Hepatocyte (in vitro differentiated cells): ENCODE measurements at regions not wholly inside any gene's neighbourhood (a gene's known extent, or its start where the extent isn't known, plus 50 kb on each side); places are given as distances from the start of the nearest gene placed in this dataset.

Experiments
- DNase-seq: peaks from one replicate; pipeline ENCODE4 v3.0.0-alpha.2; 2016; ENCODE audit warnings: low spot score
- H2AFZ ChIP-seq: fragments of 200-600 bp; sonication (generic); 2 replicates; pipeline ENCODE4 v1.6.0; 2016; ENCODE audit warnings: antibody characterized with exemption, mild to moderate bottlenecking
- H3K27ac ChIP-seq: fragments of 200-600 bp; sonication (generic); 2 replicates; pipeline ENCODE4 v1.5.1; 2016; ENCODE audit warnings: mild to moderate bottlenecking
- H3K27me3 ChIP-seq: fragments of 200-600 bp; sonication (generic); 2 replicates; pipeline ENCODE4 v1.6.1; 2016
- H3K36me3 ChIP-seq: fragments of 200-600 bp; sonication (generic); replicated peaks from 2 replicates; pipeline ENCODE4 v1.5.1; 2016; ENCODE audit warnings: low read depth; ENCODE audit not compliant: insufficient read depth
- H3K4me1 ChIP-seq: fragments of 200-600 bp; sonication (generic); 2 replicates; pipeline ENCODE4 v1.5.1; 2016; ENCODE audit warnings: mild to moderate bottlenecking, moderate library complexity; ENCODE audit not compliant: insufficient read depth
- H3K4me2 ChIP-seq: fragments of 200-600 bp; sonication (generic); 2 replicates; pipeline ENCODE4 v1.6.0; 2016
- H3K4me3 ChIP-seq: fragments of 200-600 bp; sonication (generic); 2 replicates; pipeline ENCODE4 v1.5.1; 2016; ENCODE audit warnings: mild to moderate bottlenecking
- H3K79me2 ChIP-seq: fragments of 200-600 bp; sonication (generic); 2 replicates; pipeline ENCODE4 v1.6.0; 2017; ENCODE audit warnings: mild to moderate bottlenecking
- H3K9me2 ChIP-seq: fragments of 200-600 bp; sonication (generic); replicated peaks from 2 replicates; pipeline ENCODE4 v1.6.0; 2017; ENCODE audit warnings: mild to moderate bottlenecking; ENCODE audit not compliant: insufficient read depth
- H3K9me3 ChIP-seq: fragments of 200-600 bp; sonication (generic); 2 replicates; pipeline ENCODE4 v1.5.1; 2016; ENCODE audit warnings: low read depth, mild to moderate bottlenecking
- H4K20me1 ChIP-seq: fragments of 200-600 bp; sonication (generic); 2 replicates; pipeline ENCODE4 v1.6.0; 2016; ENCODE audit warnings: mild to moderate bottlenecking; ENCODE audit not compliant: insufficient read depth, poor library complexity, severe bottlenecking
- EZH2 ChIP-seq: fragments of 200-600 bp; sonication (generic); IDR thresholded peaks from 2 replicates; pipeline ENCODE4 v1.6.1; 2016; ENCODE audit warnings: antibody characterized with exemption, mild to moderate bottlenecking, borderline replicate concordance
- EZH2phosphoT487 ChIP-seq: fragments of 200-600 bp; sonication (generic); IDR thresholded peaks from one replicate; pipeline ENCODE4 v1.6.1; 2018; ENCODE audit warnings: antibody characterized with exemption, mild to moderate bottlenecking, low read depth, moderate library complexity; ENCODE audit not compliant: unreplicated experiment, severe bottlenecking
- WGBS: methylation state at CpG from one replicate; pipeline ENCODE4 v1.1.6; 2016; ENCODE audit warnings: low lambda C conversion rate; ENCODE audit errors: missing lambda C conversion rate; 5-methylcytosine and 5-hydroxymethylcytosine counted together
- TF ChIP-seq, protein P1 (sequence below): fragments of 200-600 bp; sonication (generic); IDR thresholded peaks from 2 replicates; pipeline ENCODE4 v1.5.1; 2016; ENCODE audit warnings: antibody characterized with exemption, mild to moderate bottlenecking; ENCODE audit not compliant: poor library complexity

- WGBS = 92% methylated on average over 1 of the region's 1 CpG
- Histone ChIP-seq H2AFZ (no peak overlapping the region), H3K27ac (no peak overlapping the region), H3K36me3 (no peaks in the 10 kb centered on the region), H3K4me2 (no peak overlapping the region), H3K9me2 (no peaks in the 10 kb centered on the region), H3K27me3 (no peaks in the 10 kb centered on the region), H3K9me3 (no peaks in the 10 kb centered on the region), H3K79me2 (no peaks in the 10 kb centered on the region), H3K4me1 (no peaks in the 10 kb centered on the region), H3K4me3 (no peak overlapping the region), H4K20me1 (no peaks in the 10 kb centered on the region)
- TF ChIP-seq EZH2phosphoT487 = no peak
- TF ChIP-seq EZH2 = no peak
- TF ChIP-seq, protein P1, sequence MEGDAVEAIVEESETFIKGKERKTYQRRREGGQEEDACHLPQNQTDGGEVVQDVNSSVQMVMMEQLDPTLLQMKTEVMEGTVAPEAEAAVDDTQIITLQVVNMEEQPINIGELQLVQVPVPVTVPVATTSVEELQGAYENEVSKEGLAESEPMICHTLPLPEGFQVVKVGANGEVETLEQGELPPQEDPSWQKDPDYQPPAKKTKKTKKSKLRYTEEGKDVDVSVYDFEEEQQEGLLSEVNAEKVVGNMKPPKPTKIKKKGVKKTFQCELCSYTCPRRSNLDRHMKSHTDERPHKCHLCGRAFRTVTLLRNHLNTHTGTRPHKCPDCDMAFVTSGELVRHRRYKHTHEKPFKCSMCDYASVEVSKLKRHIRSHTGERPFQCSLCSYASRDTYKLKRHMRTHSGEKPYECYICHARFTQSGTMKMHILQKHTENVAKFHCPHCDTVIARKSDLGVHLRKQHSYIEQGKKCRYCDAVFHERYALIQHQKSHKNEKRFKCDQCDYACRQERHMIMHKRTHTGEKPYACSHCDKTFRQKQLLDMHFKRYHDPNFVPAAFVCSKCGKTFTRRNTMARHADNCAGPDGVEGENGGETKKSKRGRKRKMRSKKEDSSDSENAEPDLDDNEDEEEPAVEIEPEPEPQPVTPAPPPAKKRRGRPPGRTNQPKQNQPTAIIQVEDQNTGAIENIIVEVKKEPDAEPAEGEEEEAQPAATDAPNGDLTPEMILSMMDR = no peak
- no peak for DNase-seq
Observed at GRCh38 chr5:96074460-96074859, 112.8 kb upstream of the ELL2 start.

DNA sequence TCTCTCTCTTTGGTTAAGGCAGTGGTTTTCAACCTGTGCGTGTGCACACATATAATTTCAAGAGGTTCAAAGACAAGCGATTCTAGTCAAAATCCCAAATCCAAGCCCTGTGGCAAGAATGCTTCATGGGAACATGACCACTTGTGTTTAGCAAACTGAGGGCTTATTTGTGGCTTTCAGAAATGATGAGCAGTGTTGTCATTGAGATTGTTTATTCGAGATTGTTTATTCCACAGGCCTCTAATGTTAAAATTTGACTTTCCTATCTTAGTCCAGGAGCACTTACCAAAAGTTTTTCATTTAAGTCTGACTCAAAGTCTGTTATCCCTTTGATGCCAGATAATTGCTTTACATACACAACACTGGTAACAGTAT is 111.1 kb upstream of the ELL2 start:
- no peaks in the 10 kb centered on the region for H3K9me2 ChIP-seq
- no peaks in the 10 kb centered on the region for H3K36me3 ChIP-seq
- no peaks in the 10 kb centered on the region for H3K79me2 ChIP-seq
- no peaks in the 10 kb centered on the region for H4K20me1 ChIP-seq
- H3K27ac ChIP-seq = no peak overlapping the region
- TF ChIP-seq, protein P1 = no peak
- no peak for TF ChIP-seq EZH2
- TF ChIP-seq EZH2phosphoT487 = no peak
- no peaks in the 10 kb centered on the region for H3K27me3 ChIP-seq
- no peak for DNase-seq
- peaks cover 1% of the 10 kb centered on the region for H3K4me1 ChIP-seq
- H3K9me3 ChIP-seq = no peaks in the 10 kb centered on the region
- no peak overlapping the region for H3K4me3 ChIP-seq
- H2AFZ ChIP-seq = no peak overlapping the region
- no peak overlapping the region for H3K4me2 ChIP-seq
- 90% methylated on average over 3 of the region's 3 CpGs for WGBS

- no peaks in the 10 kb centered on the region for H3K27me3 ChIP-seq
- H4K20me1 ChIP-seq = no peaks in the 10 kb centered on the region
- H3K4me2 ChIP-seq = no peak overlapping the region
- no peak overlapping the region for H2AFZ ChIP-seq
- no peaks in the 10 kb centered on the region for H3K79me2 ChIP-seq
- DNase-seq = no peak
- TF ChIP-seq EZH2 (no peak), EZH2phosphoT487 (no peak)
- TF ChIP-seq, protein P1 = no peak
- H3K36me3 ChIP-seq = no peaks in the 10 kb centered on the region
- no peak overlapping the region for H3K27ac ChIP-seq
- H3K4me3 ChIP-seq = no peak overlapping the region
- H3K4me1 ChIP-seq = peaks cover 6% of the 10 kb centered on the region
- H3K9me2 ChIP-seq = no peaks in the 10 kb centered on the region
- WGBS = 75% methylated on average over 4 of the region's 4 CpGs
- H3K9me3 ChIP-seq = no peaks in the 10 kb centered on the region
Observed at GRCh38 chr5:96072138-96072790, 110.6 kb upstream of the ELL2 start.

DNA sequence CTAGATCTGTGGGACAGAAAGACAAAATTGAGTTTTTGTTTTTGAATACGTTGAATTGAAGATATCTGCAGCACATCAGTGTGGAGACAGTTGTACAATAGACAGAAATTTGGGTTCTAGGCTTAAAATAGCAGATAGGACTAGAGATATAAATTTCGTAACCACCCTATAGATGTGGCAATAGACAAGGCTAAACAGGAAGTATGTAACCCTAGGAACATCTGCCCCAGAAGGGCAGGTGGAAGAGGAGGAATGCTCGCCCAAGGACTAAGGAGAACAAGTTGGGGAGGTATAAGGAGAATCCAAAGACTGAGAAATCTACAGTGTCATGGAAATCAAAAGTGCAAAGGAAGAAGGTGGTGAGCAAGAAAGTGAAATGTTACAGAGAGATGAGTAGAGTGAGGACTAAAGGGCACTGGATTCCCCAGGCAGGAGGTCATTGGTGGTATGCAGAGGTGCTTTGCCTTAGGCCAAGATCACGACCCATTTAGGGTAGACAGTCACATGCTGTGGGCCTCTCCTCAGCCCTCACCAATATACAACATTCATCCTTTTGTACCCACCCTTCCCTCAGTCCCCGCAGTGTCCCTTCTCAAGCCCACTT is 109.1 kb upstream of the ELL2 start:
- TF ChIP-seq EZH2 = no peak
- TF ChIP-seq EZH2phosphoT487 = no peak
- TF ChIP-seq, protein P1 = no peak

More for the DNA sequence above, 109.1 kb upstream of the ELL2 start:
- Histone ChIP-seq H3K9me2 (no peaks in the 10 kb centered on the region), H3K9me3 (no peaks in the 10 kb centered on the region), H3K4me2 (no peak overlapping the region), H2AFZ (no peak overlapping the region), H3K36me3 (no peaks in the 10 kb centered on the region), H3K27ac (no peak overlapping the region), H3K4me1 (peaks cover 16% of the 10 kb centered on the region), H3K27me3 (no peaks in the 10 kb centered on the region), H4K20me1 (no peaks in the 10 kb centered on the region), H3K79me2 (no peaks in the 10 kb centered on the region), H3K4me3 (no peak overlapping the region)
- WGBS = 94% methylated on average over 5 of the region's 5 CpGs
- DNase-seq = no peak
